HG03175 (cell line): ENCODE measurements at regions not wholly inside any gene's neighbourhood (a gene's known extent, or its start where the extent isn't known, plus 50 kb on each side); places are given as distances from the start of the nearest gene placed in this dataset.
"Not testable (repeated sequence)": the region's sequence is repeated elsewhere in the genome, so short reads cannot be mapped to it uniquely, and the experiment has no call there.

Experiments
- ATAC-seq: cut with Tn5 transposase; IDR thresholded peaks from one replicate; pipeline ENCODE4 v1.9.1; 2021; ENCODE audit warnings: mild to moderate bottlenecking, moderate library complexity; ENCODE audit not compliant: unreplicated experiment

DNA sequence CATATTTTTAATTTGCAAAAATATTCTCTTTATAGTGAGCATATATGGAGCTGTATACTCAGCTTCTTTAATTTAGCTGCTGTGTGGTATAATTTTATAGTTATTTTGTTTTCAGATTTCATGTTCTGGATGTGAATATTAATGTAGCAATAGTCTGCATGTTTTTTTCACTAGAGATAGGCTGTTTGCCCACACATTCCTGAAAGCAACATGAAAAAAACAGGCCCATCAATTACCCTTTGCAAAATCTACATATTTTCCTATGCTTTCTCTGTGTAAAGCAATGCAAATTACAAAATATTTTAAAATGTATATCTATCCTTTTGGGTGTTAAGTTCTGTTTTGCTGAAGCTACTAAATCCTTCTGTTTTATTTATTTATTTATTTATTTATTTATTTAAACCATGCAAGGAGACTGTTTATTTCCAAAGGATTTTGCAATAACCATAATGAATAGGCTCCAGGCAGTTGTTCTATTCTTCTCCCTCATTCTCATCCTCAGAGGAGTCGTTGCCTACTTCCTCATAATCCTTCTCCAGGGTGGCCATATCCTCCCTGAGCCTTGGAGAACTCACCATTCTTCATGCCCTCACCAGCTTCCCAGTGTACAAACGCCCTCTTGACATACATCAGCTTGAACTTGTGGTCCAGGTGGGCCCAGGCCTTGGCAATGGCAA, 277.1 kb downstream of the ANKRD50 start:
- no peak for ATAC-seq

DNA sequence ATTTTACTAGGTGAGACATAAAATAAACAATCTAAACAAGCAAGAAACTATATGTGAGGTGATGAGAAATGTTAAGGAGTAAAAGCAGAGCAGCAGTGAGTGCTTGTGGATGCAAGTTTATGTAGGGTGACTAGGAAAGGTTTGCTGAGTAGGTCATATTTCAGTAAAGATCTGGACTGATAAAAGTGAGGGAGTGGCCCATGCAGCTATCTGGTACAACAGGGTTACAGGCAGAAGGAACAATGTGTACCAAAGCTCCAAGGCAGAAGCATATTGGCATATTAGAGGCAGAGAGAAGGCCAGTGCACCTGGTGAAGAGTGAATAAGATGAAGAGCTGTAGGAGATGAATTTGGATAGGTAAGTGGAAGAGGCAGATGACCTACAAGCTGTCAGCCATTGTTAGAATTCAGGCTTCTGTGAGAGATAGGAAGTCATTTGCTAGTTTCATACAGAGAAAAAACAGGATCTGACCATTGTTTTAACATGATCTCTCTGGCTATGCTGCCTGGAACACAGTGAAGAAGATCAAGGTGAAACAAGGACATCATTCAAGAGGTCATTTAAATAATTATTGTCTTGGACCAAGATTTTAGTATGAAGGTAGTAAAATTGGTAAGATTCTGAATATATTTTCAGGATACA, 274.6 kb downstream of the ANKRD50 start:
- no peak for ATAC-seq

DNA sequence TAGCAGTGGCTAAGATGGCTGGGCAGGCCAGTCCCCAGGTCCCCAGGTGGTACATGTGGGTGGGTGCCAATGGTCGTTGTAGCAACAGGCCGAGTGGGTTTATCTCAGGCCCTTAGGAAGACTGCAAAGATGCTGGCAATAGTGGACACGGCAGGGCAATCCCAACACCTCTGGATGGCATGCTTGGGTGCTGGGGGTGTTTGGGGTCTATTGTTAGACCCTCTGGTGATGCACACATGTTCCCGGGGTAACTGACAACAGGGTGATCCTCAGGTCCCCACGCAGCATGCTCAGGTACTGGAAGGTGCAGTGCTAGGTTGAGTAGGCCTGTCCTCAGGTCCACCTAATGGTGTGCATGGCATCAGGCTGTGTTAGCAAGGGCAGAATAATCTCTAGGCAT, 267.5 kb downstream of the ANKRD50 start:
- no peak for ATAC-seq

DNA sequence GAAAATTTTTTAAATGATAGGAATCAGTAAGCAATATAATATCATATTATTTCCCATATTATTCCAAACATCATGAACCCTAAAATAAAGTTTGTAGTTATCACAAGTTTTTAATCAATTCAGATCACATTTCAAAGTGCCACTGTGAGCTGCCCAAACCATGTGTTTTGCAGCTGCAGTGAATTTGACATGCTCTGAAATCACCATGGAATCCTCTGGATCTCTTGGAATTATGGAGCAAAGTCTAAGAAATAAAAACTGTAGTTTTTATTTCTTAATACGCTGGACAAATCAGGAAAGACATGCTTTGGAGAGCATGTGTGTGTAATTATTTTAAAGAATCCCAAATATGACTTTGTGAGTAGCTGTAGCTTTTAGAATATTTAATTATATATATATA, 262.7 kb downstream of the ANKRD50 start:
- ATAC-seq: no peak

DNA sequence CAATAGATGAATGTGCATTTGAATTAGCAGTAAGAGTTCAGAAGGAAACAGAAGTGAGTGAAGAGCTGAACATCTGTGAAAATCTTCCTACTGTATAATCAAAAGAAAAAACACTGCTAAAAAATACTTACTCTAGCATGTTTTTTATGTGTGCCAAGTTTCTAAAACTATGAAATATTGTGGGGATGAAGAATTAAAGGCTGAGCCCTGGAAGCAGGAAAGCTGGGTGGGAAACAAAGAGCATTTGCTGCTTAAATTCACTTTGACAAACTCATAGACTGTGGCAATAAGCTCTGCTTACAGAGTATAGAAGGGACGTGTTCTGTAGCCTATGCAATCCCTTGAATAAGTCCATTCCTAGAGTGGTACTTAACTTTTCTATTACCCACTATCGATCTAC, 261.7 kb downstream of the ANKRD50 start:
- no peak for ATAC-seq

DNA sequence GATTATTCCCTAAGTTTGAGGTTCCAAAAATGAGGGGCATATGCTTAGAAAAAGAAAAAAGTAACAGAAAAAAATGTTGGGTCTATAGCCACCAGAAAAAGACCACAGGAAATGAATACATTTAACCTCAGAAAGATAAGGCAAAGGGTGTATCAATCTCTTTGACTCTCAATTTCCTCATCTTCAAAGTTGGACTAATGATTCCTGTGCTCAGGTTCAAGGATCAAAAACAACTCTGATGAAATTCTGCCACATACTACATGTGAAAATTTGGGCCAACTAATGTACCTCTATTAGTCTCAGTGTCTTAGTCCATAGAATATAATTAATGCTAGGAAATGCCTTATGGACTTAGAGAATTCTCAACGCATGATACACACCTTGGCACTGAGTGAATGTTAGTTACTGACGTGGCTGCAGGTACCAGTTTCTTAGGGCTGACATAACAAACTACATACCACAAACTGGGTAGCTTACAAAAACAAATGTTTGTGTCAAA, 257.7 kb downstream of the ANKRD50 start:
- ATAC-seq: no peak

DNA sequence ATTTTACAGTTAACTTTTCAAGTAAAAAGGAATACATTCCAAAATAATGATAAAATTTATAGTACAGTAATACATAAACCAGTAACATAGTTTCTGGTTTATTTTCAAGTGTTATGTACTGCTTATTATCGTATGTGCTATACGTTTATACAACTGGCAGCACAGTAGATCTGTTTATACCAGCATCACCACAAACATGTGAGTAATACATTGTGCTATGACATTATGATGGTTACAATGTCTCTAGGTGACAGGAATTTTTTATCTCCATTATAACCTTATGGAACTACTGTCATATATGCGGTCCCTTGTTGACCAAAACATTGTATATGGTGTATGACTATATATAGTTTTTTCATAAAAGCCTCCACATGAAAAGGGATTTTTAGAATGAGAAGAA, 256.9 kb downstream of the ANKRD50 start:
- ATAC-seq: no peak

DNA sequence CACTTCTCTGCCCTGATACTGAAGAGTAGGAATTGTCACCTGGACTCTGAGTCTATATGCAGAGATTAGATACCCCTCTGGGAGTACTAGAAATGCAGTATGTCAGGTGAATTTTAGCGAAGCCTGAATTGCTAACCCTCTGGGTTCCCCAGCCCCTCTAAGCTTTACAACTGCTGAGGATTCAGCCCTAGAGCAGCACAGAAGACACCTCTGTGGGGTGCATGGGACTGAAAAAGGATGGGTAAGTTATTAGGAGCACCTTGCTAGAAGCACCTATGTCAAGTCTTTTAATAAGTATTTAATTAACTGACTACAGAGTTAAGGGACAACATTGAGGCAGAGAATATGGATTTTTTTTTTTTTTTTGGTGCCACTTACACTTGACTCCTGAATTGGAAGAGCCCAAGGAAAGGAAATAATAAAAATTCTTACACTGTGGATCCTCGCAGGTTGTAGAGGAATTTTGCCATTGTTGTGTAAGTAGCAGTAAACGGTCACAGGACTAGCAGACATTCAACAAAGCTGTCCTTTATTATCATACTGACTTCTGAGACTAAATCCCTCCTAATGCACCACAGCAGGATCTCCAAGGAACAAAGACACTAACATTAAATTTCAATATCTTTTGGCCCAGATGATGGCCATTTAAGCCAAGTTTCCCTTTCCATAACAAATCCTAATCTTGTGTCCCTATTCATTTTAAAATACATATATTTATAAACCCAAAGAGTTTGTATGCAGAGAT, 253.2 kb downstream of the ANKRD50 start:
- ATAC-seq: no peak

DNA sequence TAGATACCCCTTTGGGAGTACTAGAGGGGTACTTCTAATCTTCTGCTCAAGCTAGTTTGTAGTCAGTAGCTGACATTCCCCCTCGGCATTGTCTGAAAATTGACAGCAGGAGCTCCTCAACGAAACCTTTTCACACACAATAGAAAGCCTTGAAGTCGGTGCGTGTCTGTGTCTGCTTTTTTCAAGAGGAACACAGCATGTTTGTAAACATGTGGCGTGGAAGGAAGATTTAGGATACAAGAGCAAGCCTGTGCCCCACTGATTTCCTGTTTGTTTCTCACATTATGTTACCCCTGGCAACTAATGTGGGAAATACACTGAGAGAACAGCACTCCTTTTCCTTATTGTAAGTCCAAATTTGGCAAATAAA, 252.6 kb downstream of the ANKRD50 start:
- ATAC-seq: no peak

DNA sequence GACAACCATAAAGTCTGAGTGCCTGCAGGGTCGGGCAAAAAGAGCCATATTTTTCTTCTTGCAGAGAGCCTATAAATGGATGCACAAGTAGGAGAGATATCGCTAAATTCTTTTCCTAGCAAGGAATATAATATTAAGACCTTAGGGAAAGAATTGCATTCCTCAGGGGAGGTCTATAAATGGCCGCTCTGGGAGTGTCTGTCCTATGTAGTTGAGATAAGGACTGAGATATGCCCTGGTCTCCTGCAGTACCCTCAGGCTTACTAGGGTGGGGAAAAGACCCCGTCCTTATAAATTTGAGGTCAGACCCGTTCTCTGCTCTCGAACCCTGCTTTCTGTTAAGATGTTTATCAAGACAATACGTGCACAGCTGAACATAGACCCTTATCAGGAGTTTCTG, 250.9 kb downstream of the ANKRD50 start:
- ATAC-seq: not testable (repeated sequence)

DNA sequence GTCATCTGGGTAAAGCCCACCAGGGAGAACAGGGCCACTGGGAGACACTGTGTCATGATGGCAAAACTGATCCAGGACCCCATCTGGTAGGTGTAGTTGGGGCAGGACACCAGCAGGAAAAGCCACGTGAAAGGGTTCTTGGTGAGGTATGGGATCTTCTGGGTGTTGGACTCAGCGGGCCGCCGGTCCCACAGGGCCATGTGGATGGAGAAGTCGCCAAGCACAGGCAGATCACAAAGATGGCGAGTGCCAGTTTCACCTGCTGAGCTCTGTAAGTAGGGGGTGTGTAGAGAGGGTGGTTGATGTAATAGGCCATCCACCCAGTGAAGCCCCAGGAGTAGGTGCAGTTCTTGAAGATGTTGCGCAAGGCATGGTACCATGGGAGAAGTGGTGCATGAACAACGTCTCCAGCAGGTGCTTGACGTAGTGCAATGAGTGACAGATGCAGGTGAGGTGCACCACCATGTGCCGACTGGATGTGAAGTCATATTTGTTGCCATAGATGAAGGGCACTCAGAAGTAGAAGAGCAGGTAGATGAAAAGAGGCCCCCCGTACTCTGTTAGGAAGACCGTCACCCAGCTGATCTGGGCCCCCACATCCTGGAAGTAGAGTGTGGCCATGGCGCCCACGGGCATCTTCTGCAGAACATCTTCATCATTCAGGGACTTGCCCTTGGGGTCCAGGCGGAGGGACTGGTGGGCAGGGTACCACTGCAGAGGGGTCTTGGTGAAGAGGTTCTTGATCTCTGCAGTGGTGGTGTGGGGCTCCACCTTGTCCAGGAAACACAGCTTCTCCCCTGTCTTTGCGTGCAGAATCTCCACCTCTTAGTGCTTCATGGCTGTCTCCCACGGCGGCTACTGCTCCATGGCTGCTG, 249.3 kb downstream of the ANKRD50 start:
- ATAC-seq: no peak

DNA sequence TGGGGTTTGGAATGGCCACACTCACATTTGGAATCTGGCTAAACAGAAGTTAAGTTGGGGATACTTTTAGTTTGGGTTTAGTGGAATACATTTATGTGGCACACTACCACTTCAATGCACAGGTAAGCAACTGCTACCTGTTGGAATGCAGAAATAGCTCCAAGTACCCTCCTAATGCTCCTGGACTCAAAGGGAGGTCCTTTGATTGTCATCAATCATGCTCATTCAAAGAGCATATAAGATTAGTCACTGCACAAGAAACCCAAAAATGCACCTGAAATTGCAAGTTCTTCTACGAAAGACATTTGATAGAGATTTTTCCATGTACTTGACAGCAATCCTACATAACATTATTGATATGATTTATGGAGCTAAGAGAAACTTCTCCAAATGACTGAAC, 247.7 kb downstream of the ANKRD50 start:
- no peak for ATAC-seq

DNA sequence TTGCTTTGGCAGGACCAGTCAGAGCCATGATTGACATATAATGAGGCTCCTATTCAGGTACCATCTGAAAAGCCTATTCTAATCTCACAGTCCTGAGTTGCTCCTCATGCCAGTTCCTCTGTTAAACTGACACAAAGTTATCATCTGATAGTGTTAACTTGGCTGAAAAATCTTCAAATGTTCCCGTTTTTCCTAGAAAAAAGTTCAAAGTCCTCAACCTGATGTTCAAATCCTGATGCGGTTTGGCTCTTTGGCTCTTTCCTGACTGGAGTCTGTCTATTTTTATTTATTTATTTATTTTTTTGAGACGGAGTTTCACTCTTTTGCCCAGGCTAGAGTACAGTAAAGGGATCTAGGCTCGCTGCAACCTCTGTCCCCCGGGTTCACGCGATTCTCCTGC, 244.2 kb downstream of the ANKRD50 start:
- ATAC-seq: no peak

DNA sequence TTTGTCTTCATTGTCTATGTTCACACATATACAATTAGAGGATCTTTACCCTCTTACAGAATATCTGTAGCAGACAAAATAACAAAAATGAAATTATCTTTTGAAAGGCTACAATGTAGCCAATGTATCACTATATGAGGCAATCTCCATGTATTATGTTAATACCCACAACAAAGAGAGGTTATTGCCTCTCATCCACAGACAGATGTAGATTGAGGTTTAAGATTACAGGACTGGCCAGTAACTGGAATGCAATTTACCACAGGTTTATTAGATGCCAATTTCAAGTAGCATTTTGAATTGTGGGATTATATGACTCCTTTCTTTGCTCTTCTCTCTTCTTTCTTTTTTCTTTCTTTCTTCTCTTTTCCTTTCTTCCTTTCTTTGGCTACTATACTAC, 242.6 kb downstream of the ANKRD50 start:
- ATAC-seq: no peak

DNA sequence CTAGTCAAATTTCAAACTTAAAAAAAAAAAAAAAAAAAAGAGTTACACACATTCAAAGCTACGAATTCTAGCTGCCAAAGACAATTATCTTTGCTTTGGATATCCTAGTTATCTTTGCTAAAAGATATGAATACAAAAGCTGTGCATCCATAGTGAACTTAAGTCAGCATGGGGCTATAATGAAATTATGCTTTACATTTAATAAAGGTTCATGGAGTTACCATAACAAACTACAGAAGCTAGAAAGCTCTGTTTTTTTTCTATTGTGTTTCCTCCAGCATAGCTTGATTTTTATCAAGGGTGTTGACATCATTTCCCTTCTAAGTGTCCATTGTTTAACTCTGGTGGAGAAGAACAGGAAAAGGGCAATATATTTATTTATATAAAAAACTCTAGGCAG, 234.1 kb downstream of the ANKRD50 start:
- ATAC-seq: no peak

DNA sequence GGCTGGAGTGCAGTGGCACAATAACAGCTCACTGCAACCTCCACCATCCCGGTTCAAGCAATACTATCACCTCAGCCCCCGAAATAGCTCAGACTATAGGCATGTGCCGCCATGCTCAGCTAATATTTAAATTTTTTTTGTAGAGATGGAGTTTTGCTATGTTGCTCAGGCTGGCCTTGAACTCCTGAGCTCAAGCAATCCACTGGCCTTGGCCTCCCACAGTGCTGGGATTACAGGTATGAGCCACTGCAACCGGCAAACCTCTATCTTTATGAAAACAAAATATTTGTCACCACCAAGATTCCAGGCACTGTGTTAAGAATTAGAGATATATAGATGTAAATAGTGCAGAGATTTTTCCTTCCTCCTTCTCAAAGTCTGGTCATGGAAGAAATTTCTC, 232.5 kb downstream of the ANKRD50 start:
- no peak for ATAC-seq

DNA sequence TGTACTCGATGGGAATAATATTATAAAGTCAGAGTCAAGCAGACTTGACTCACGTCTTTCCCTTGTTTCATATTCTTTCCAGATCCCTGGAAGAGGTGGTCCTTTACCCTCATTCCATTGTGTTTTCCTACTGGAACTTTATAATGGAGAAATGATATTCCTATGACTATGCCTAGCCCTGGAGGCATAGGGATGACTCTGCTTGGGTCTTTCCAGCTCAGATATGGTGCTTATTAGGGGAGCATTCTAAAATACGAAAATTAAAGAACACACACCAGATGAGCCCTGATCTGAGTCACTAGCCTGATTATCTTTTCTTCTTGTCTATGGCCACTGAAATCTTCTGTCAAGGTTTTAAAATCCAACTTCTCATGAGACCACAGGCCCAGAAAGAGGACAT, 231.4 kb downstream of the ANKRD50 start:
- no peak for ATAC-seq

DNA sequence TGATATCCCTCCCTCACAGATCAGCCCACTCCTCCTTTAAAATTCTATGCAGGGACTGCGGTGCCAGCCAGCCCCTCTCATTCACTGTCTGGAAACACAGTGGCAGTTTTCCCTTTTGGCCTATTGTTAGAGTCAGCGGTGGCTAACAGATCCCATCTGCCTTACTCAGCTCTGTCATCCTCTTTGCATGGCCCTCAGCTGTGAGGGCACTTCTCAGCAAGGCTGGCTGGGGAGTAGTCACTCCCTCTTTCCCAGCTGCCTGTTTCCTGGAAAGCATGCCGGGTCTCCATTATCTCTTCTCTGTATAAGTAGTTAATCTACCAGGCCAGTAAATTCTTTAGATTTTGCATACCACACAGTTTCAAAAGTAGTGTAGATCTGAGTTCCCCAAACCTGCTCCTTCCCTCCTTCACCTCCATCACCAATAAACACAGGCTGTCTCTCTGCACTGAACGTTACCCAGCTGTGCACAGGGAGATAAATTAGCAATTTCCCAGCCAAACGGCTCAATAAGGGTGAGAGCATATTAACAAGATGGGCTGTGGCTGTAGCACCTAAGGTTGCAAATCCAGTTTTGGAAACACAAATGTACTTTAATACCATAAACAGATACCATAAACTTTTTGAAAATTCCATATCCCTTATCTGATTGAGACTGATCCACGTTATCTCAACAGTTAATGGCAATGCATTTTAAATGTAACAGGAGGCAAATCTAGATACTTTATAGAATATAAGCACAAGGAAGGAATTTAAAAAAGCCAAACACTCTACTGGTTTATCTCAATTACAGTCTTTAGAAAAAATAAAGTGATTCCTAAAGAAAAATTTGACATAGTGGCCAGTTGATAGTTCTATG, 229.3 kb downstream of the ANKRD50 start:
- no peak for ATAC-seq

DNA sequence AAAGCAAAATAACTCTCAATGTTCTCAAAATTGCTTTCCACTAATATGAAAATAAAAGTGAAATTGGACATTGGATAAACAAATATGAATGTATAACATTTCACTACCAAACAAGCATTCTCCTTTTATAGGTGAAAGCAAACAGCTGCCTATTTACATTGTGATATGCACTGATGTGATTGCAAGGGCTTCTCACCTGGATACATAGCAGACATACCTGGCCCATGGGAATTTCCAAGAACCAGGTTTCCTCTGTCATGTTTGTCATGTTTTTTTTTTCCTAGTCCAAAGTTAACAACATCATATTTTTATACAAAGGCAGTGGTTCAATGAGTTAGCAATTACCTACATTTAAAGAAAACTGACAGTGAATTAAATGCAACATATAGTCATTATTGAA, 228.5 kb downstream of the ANKRD50 start:
- ATAC-seq: no peak

DNA sequence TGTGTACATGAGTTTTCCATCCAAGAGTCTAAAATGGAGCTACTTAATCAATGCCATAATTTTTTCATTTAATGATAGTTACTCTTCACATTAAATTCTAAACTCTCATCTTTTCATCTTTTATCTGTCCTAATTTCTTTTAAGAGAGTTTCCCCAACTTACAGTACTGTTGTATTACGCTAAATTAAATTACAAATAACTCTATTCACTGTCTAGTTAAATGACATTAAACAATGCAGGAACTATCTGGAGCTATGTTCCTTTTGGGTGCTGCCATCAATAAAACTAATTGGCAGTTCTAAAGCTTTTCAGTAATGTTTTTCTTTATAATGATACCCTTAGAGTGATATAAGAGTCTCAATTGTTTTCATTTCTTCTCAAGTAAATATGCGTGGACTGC, 227.6 kb downstream of the ANKRD50 start:
- ATAC-seq: no peak
